ENCODE measurements at regions not wholly inside any gene's neighbourhood (a gene's known extent, or its start where the extent isn't known, plus 50 kb on each side); places are given as distances from the start of the nearest gene placed in this dataset.

GRCh38 chr11:104338186-104338585, 174.2 kb upstream of the PDGFD start:
- DNase-seq (ENCODE audit: low read depth), result no peak

- no peak for DNase-seq (ENCODE audit: low read depth)
Observed at GRCh38 chr11:104337273-104337672, 173.3 kb upstream of the PDGFD start.

GRCh38 chr11:104333977-104334376, 170.0 kb upstream of the PDGFD start:
- DNase-seq (ENCODE audit: low read depth), result no peak

- no peak for DNase-seq (ENCODE audit: low read depth)
Observed at GRCh38 chr11:104332110-104332509, 168.2 kb upstream of the PDGFD start.

GRCh38 chr11:104329078-104329665, 165.2 kb upstream of the PDGFD start:
- DNase-seq (ENCODE audit: low read depth), result no peak

GRCh38 chr11:104328512-104328907, 164.6 kb upstream of the PDGFD start:
- no peak for DNase-seq (ENCODE audit: low read depth)

- no peak for DNase-seq (ENCODE audit: low read depth)
Observed at GRCh38 chr11:104327861-104328511, 164.0 kb upstream of the PDGFD start.

GRCh38 chr11:104325093-104325492, 161.1 kb upstream of the PDGFD start:
- DNase-seq (ENCODE audit: low read depth), result no peak

- DNase-seq (ENCODE audit: low read depth), result no peak
Observed at GRCh38 chr11:104324276-104324675, 160.3 kb upstream of the PDGFD start.

GRCh38 chr11:104323841-104324240, 159.9 kb upstream of the PDGFD start:
- DNase-seq (ENCODE audit: low read depth), result no peak

GRCh38 chr11:104322696-104323095, 158.7 kb upstream of the PDGFD start:
- no peak for DNase-seq (ENCODE audit: low read depth)

GRCh38 chr11:104320956-104321355, 157.0 kb upstream of the PDGFD start:
- DNase-seq (ENCODE audit: low read depth), result no peak

- DNase-seq (ENCODE audit: low read depth), result no peak
Observed at GRCh38 chr11:104320097-104320496, 156.2 kb upstream of the PDGFD start.

GRCh38 chr11:104319396-104319795, 155.4 kb upstream of the PDGFD start:
- DNase-seq (ENCODE audit: low read depth), result no peak

- DNase-seq (ENCODE audit: low read depth), result no peak
Observed at GRCh38 chr11:104306862-104307474, 143.0 kb upstream of the PDGFD start.

GRCh38 chr11:104301776-104302175, 137.8 kb upstream of the PDGFD start:
- no peak for DNase-seq (ENCODE audit: low read depth)

GRCh38 chr11:104291646-104292045, 127.7 kb upstream of the PDGFD start:
- no peak for DNase-seq (ENCODE audit: low read depth)

- DNase-seq (ENCODE audit: low read depth), result no peak
Observed at GRCh38 chr11:104286129-104286528, 122.2 kb upstream of the PDGFD start.

GRCh38 chr11:104279587-104279986, 115.6 kb upstream of the PDGFD start:
- DNase-seq (ENCODE audit: low read depth), result no peak

GRCh38 chr11:104275992-104276391, 112.0 kb upstream of the PDGFD start:
- DNase-seq (ENCODE audit: low read depth), result no peak

GRCh38 chr11:104260456-104260855, 96.5 kb upstream of the PDGFD start:
- DNase-seq (ENCODE audit: low read depth), result no peak

- DNase-seq (ENCODE audit: low read depth), result no peak
Observed at GRCh38 chr11:104259121-104259610, 95.2 kb upstream of the PDGFD start.

- DNase-seq (ENCODE audit: low read depth), result no peak
Observed at GRCh38 chr11:104256525-104256924, 92.6 kb upstream of the PDGFD start.
